DMS53 treated with DMSO at 0.1 percent for 48 hours (cell line): ENCODE measurements at regions not wholly inside any gene's neighbourhood (a gene's known extent, or its start where the extent isn't known, plus 50 kb on each side); places are given as distances from the start of the nearest gene placed in this dataset.

Experiments used
- DNase-seq: peaks from one replicate; lab custom pipeline; 2025; ENCODE audit not compliant: unreplicated experiment; lab: John Stamatoyannopoulos, UW

DNA sequence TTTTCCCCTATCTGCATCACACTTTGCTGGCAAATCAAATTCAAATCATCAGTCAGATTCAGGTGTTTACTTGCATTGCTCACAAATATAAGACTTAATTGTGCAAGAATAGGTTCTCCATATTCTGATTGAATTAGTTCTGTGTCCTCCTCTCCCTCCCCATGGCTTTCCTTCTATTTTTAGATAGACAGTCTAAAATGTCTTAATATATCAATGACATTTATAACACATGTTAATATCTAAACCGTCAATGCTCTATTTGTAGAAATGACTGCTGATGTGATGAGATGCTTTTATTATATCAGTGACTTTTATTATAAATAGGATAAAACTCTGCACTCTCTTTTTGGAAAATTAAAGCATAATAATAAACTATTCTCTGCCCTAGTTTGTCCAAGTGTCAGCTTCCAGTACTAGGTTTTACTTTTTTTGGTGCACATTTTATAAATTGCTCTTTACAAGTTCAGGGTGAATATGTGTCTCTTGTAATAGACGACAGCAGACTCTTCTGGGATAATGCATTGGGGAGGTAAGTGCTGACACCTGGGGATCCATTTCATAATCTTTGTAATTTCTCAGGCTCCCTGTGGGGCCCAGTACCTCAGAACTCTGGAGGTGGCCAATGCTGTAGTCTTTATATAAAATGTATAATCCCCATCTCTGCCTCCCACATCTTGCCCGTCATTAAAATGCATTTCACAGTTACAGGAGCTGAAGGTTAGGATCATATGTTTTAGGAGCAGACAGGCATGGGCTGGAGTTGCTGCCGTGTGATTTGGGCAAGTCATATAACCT, 321.5 kb downstream of the BRINP1 start:
- no peak for DNase-seq

DNA sequence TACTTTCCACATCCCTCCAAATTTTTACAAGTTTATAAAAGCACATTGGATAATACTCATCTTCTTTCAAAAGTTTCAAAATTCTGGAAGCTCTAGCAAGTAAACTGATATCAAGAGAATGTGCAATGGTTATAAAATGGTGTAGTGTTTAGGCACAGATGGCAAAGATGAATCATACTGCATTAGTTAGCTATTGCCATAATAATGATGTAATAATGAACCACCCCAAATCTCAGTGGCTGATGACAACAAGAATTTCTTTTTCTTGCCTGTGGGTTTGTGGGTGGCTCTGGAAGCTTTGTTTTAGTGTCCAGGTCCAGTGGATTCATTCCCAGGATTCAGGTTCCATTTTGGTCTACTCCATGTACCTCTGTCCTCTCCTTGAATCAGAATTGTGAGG, 319.0 kb downstream of the BRINP1 start:
- DNase-seq, result no peak

DNA sequence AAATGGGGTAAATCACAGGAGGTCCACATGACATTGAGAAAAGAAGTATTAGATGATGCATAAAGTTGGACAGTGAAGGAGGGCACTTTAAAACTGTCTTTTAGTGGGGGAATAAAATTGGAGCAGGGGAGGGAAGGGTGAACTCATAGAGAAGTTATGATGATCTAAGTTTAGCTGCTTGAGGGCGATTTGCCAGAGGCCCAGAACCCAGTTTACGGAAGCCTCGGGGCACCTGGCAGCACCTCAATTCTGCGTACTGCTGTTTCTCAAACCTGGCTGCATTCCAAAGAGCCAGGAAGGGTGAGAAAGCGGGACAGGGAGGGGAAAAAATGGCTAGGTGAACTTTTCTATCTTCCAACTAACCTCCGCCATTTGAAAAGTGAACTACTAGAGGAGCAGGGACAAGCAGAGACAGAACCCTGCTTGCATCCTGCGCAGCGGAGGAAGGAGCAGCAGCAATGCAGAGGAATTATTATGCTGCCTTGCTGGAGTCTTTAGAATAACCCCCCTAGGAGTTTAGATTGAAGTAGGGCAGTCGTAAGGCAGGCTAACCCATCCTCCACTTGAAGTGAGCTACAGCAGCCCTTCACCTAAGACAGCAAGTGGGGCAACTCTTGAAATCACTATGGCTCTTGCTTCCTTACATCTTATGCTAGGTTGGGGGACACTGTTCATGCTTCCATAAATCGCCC, 316.8 kb downstream of the BRINP1 start:
- no peak for DNase-seq

DNA sequence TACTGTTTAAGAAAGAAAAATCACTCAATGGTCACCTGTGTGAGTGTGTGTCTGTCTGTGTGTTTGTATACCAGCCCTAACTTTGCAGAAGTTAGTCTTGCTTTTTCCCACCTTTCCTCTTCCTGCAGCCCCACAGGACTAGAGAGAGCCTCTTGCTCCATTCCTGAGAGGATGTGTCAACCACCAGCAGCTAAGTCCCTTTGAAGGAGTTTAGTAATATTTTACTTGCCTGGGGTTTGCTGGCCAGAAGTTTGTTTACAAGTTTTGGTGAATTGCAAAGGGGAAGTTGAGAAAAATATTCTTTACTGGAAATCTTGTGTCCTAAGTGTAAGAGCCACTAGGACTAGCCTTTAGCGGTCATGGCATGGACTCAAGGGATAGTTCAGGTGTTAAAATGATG, 316.2 kb downstream of the BRINP1 start:
- no peak for DNase-seq

DNA sequence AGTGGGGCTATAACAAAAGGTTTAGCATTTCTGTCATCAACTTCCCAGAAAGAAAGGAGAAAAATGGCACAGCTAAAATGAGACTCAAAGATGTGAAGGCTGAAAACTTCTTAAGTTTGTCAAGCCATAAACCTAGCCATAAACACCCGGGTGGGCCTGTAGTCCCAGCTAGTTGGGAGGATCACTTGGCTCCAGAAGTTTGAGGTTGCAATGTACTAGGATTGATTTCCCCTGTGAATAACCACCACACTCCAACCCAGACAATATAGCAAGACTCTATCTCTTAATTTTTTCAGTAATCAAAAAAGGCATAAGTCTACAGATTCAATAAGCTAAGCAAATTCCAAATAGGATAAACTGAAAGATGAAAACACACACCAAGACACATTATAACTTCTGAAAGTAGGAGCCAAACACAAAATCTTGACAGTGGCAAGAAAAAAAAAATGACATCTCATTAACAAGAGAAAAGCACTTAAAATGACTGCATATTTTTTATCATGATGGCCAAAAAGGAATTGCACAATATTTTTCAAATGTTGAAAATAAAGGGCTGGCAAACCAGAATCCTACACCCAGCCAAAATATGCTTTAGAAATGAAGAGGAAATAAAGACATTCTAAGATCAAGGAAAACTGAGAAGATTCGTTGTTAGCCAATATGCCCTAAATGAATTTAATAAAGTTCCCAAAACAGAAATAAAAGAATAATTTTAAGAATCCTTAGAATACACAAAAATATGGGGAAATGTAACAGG, 308.4 kb downstream of the BRINP1 start:
- no peak for DNase-seq

DNA sequence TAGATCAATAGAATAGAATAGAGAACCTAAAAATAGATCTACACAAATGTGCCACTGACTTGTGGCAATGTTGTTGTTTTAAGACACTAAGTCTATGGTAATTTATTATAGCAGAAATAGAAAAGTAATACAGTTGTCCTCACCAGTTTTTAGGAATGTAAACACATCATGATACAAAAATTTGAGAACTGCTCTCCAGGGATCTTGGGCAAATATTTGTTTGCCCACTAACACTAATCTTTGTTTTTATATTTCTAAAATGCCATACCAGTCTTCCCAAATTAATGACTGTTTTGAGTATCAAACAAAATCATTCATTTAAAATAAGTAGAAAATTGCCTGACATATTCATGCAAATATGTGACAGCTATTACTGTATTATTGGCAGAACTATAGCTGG, 297.6 kb downstream of the BRINP1 start:
- no peak for DNase-seq

DNA sequence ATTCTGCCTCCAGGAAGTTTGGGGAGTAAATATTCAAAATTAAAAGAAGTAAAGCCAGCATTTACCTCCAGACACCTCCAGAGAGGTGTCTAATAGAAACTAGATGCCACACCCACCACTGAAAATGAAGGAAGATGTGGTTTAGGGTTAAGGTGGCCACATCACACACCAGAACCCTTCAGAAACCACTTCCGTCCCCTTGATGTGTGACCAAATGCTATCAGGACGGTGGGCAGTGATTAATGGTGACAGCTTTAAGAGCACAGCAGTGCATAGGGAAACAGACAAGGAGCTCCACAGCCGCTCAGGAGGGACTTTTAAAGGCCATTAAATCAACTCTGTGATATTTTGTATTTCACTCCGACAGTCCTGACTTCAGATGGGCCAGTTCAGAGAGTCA, 295.2 kb downstream of the BRINP1 start:
- no peak for DNase-seq

DNA sequence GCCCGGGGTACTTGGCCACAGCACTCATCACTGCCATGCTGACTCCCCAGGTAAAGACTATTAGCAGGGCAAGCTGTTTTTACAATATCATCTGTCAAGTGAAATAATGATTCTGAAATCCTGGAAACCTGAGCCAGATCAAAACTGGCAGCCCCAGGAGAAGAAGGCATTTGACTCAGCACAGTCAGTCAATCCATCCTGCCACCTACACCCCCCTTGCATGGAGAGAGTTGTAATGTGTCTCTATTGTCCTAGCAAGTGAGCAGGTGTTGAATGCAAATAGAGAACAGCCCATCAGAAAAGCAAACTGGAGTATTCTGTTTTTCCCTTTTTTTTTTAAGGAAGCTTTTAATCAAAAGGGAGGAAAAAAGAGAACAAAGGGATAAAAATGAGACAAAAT, 291.2 kb downstream of the BRINP1 start:
- DNase-seq, result peak; percentile 44

DNA sequence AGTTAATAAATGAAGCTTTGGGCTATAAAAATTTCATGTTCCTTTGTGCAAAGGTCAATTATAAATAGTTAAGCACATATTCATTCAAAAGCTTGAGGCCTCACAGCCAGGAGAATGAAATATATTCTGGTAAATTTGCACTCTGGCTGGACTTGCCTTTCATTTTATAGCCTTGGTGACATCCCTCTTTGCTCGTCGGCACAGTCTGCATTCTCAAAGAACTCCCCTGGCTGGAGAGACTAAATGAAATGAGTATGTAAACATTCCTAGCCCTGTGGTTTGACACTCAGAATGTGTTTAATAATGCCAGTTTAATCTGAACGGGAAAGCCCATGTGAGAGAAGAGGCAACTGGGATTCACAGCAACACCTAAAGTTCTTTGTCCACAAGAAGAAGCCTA, 285.6 kb downstream of the BRINP1 start:
- DNase-seq, result no peak

DNA sequence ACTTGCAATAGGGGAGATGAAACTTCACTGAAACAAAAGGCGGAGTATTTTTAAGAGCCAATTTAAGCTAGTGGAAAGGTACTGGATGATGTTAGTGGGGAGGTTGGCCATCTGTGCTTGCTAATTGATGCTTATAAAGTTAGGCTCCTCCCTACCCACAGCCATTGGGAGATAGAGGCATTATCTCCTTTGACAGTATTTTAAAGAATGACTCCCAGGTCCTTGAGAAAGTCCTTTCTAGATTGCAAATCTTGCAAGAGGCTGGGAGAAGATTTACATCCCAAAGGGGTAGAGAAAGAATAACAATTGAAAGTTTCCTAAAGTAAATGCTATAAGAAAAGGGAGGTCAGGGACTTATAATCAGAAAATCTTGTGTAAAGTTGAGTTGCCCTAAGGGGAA, 282.6 kb downstream of the BRINP1 start:
- DNase-seq, result no peak

DNA sequence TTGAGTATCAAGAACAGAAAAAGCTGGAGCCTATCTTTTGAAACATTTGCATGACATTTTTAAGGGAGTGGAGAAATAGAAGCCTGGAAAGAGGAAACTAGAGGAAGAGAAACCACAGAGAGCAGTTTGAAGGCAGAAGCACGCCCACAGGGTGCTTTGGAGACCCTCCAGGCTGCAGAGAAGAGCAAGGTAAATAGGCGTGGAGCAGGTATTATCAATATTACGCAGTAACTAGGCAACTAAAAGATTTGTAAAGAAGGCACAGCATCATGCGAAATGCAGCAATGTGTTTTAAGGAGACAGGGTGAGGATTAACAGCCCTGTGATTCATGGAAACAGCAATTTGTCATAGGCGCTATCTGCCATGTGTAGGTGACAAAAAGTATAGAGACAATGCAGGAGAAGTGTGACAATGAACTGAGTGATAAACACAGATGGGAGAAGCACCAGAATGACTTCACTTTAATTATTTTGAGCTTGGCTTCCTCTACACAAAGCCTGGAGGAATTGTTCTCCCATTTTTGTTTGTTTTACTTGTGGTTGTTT, 281.2 kb downstream of the BRINP1 start:
- no peak for DNase-seq

DNA sequence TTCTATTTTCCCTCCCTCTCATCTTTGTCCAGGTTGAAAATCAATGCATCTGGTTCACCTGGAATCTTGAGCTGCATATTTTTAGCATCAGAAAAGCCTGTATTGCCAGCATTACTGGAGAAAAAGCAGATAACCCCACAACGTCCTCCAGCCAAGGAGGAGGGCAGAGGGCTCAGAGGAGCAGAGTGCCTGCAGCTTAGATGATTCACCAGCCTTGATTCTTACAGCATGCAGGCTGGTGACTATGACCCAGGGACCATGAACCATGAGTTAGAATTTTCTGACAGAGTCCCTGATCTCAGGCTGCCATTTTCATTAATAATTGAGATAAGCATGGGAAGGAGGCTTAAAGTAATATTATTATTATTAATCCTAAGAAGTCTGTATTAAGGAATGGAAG, 278.2 kb downstream of the BRINP1 start:
- no peak for DNase-seq

DNA sequence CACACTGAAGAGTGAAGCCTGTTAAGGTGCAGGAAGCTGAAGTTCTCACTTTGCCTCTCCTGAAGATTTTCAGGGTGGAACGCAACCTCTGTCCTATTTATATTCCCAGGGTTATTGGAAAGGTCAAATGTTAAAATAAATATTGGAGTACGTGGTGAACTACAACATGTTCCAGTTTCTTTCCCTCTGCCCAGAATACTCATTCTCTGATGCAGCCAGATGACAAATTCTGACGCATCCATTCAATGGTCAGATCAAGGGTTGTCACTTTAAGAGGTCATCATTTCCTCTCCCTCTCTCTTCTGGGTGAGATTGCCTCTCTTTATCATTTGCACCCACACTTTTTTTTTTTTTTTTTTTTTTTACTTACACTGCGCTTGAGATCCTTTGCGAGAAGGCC, 277.1 kb downstream of the BRINP1 start:
- no peak for DNase-seq

DNA sequence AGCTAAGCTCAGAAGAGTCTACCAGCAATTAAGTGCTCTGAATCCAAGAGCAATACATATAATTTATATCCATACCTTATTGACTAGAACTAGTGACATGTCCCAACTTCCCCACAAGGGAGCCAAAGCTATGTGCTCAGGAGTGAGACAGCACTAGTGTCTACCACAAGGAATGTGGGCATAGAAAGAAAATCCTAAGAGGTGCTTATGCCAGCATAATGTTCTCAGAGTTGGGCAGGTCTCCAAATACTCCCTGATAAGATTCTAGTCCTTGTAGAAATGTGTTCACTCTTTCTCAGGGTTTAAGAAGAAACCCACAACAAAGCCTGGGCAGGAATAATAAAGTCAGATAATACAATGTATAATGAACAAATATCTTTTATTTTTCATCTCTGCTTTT, 275.1 kb downstream of the BRINP1 start:
- no peak for DNase-seq

DNA sequence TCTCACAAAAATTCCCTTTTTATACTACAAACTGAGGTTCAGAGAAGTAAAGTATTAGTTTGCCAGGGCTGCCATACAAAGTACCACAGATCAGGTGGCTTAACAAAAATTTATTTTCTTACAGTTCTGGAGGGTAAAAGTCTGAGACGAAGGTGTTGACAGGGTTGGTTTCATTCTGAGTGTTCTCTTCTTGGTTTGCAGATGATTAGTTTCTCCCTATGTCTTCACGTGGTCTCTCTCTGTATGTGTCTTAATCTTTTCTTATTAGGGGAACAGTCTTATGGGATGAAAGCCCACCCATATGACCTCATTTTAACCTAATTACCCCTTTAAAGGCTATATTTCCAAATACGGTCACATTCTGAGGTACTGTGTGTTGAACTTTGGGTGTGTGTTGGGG, 274.2 kb downstream of the BRINP1 start:
- DNase-seq, result no peak

DNA sequence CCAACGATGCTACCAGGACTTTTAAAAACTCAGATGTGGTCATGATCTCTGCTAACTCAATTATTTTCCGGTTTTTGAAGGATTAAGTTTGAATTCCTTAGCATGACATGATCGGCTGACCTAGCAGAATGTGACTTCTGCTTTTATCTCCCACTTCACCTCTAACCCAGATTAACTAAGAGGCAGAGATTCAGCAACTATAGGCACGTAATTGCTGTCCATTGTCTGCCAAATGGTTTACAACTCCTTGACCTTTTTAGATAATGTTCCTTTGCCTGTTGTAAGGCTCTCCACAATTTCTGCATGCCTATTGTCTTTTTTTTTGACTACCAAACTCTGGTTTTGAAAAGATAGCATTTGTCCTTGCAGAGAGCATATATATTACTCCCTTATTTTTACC, 268.2 kb downstream of the BRINP1 start:
- no peak for DNase-seq

DNA sequence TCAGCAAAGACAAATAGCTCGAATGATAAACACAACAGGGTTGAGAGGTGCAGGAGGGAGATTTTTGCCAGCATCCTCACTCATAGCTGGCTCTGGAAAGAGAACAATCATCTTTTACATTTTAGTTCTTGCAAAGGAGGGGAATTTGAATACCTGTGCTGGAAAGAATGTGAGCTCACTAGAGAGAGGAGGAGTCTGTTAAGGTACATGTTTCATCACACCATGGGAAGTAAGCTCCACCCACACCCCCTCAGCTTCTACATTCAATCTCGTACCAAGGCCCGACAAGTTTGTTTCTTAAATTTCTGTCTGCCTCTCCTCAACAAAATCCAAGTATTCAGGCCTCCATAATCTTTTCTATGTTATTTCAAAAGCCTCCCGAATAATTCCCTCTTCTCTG, 254.6 kb downstream of the BRINP1 start:
- DNase-seq, result no peak
